ENCODE measurements at regions not wholly inside any gene's neighbourhood (a gene's known extent, or its start where the extent isn't known, plus 50 kb on each side); places are given as distances from the start of the nearest gene placed in this dataset.

- no peak overlapping the region for H3K27ac ChIP-seq (ENCODE audit: low read length, poor library complexity, severe bottlenecking)
- no peak overlapping the region for H2BK5ac ChIP-seq (ENCODE audit: low read depth, low read length, poor library complexity, severe bottlenecking)
- H3K79me1 ChIP-seq (replicated peaks; ENCODE audit: low read length, poor library complexity, severe bottlenecking) = no peaks in the 10 kb centered on the region
- H3K27me3 ChIP-seq (ENCODE audit: control insufficient read depth in 1 of 2, insufficient read depth in 1 of 2, low read length in 2 of 2) = peaks cover 0 to 12% of the 10 kb centered on the region in 2 experiments
- no peak overlapping the region for H3K23ac ChIP-seq (ENCODE audit: low read length in 2 of 2)
- H3K4ac ChIP-seq (ENCODE audit: low read depth in 1 of 2, low read length in 2 of 2) = no peak overlapping the region
- no peak overlapping the region for H3K18ac ChIP-seq (ENCODE audit: low read depth in 1 of 2, low read length in 2 of 2)
- no peak overlapping the region for H4K8ac ChIP-seq (ENCODE audit: low read length)
- DNase-seq = no peak
- H4K91ac ChIP-seq (ENCODE audit: low read length) = no peak overlapping the region
- H3K9me3 ChIP-seq (ENCODE audit: control insufficient read depth, low read length) = no peaks in the 10 kb centered on the region
- no peak overlapping the region for H3K9ac ChIP-seq (ENCODE audit: low read length)
- no peak overlapping the region for H2AFZ ChIP-seq (ENCODE audit: low read depth, low read length)
- no peak overlapping the region for H3K14ac ChIP-seq (ENCODE audit: low read length in 2 of 2)
- H3K36me3 ChIP-seq (ENCODE audit: control insufficient read depth in 1 of 2, insufficient read depth in 2 of 2, low read depth in 1 of 2, low read length in 2 of 2) = no peaks in the 10 kb centered on the region
- H3K4me2 ChIP-seq (ENCODE audit: low read length, poor library complexity, severe bottlenecking) = no peak overlapping the region
- 4% methylated on average over 5 of the region's 5 CpGs for WGBS
- H3K4me3 ChIP-seq (ENCODE audit: insufficient read depth in 1 of 2, low read depth in 1 of 2, low read length in 2 of 2) = no peak overlapping the region
- H3K4me1 ChIP-seq (ENCODE audit: control insufficient read depth, insufficient read depth, low read depth, low read length) = peaks cover 3% of the 10 kb centered on the region
- H2BK15ac ChIP-seq (ENCODE audit: low read depth, poor library complexity, severe bottlenecking) = no peak overlapping the region
- H2BK12ac ChIP-seq (ENCODE audit: low read length in 2 of 2) = no peak overlapping the region
- H2BK120ac ChIP-seq (ENCODE audit: low read depth, low read length) = no peak overlapping the region
- H2AK5ac ChIP-seq (ENCODE audit: low read length, severe bottlenecking) = no peak overlapping the region
These were observed 82.7 kb upstream of the ARHGAP28 start for GRCh38 chr18:6646801-6647200.

GRCh38 chr18:6648581-6648980 lies 80.9 kb upstream of the ARHGAP28 start:
- Histone ChIP-seq H3K18ac (ENCODE audit: low read depth in 1 of 2, low read length in 2 of 2) (no peak overlapping the region), H4K91ac (ENCODE audit: low read length) (no peak overlapping the region), H3K4me1 (ENCODE audit: control insufficient read depth, insufficient read depth, low read depth, low read length) (peaks cover 3% of the 10 kb centered on the region), H3K27me3 (ENCODE audit: control insufficient read depth in 1 of 2, insufficient read depth in 1 of 2, low read length in 2 of 2) (peaks cover 0 to 12% of the 10 kb centered on the region in 2 experiments), H2AK5ac (ENCODE audit: low read length, severe bottlenecking) (no peak overlapping the region), H2BK15ac (ENCODE audit: low read depth, poor library complexity, severe bottlenecking) (no peak overlapping the region), H3K27ac (ENCODE audit: low read length, poor library complexity, severe bottlenecking) (no peak overlapping the region), H3K36me3 (ENCODE audit: control insufficient read depth in 1 of 2, insufficient read depth in 2 of 2, low read depth in 1 of 2, low read length in 2 of 2) (no peaks in the 10 kb centered on the region), H3K9me3 (ENCODE audit: control insufficient read depth, low read length) (no peaks in the 10 kb centered on the region), H3K4me3 (ENCODE audit: insufficient read depth in 1 of 2, low read depth in 1 of 2, low read length in 2 of 2) (no peak overlapping the region), H3K4ac (ENCODE audit: low read depth in 1 of 2, low read length in 2 of 2) (no peak overlapping the region), H3K79me1 (replicated peaks; ENCODE audit: low read length, poor library complexity, severe bottlenecking) (no peaks in the 10 kb centered on the region), H4K8ac (ENCODE audit: low read length) (no peak overlapping the region), H3K23ac (ENCODE audit: low read length in 2 of 2) (no peak overlapping the region), H2BK120ac (ENCODE audit: low read depth, low read length) (no peak overlapping the region), H2BK12ac (ENCODE audit: low read length in 2 of 2) (no peak overlapping the region), H3K9ac (ENCODE audit: low read length) (no peak overlapping the region), H3K4me2 (ENCODE audit: low read length, poor library complexity, severe bottlenecking) (no peak overlapping the region), H2BK5ac (ENCODE audit: low read depth, low read length, poor library complexity, severe bottlenecking) (no peak overlapping the region), H3K14ac (ENCODE audit: low read length in 2 of 2) (no peak overlapping the region), H2AFZ (ENCODE audit: low read depth, low read length) (no peak overlapping the region)
- WGBS = no CpG with 5 or more reads among the region's 1 CpG
- peak; percentile 10 for DNase-seq

DNA sequence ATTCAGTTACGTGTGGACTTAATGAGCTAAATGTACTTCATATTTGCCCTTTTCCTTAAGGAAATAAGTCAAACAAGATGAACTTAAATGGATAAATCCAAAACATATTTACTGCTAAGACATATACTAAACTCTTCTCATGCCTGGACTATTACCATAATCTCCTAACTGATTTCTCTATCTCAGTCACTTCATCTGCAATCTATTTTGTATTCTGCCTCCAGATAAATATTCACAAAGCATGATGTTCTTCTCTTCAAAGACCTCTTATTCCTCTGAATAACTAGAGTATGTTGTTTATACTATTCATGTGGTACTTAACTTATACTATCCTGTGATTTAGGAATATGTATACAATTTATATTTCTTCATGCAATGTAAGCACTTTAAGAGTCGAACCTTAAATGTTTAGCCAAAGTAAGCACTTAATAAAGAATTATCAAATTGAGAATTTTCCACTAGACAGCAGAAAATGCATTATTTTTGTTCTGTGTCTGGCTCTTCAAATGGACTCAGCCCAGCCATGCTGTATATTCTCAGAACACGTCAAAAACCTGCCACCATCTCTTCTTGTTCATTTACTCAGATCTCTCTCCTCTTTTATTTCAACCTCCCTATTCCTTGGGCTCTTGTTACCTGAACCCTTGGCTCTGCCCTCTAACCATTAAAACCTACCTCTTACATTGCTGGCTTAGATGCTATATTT lies 79.9 kb upstream of the ARHGAP28 start:
- Histone ChIP-seq H3K23ac (ENCODE audit: low read length in 2 of 2) (no peak overlapping the region), H3K4me3 (ENCODE audit: insufficient read depth in 1 of 2, low read depth in 1 of 2, low read length in 2 of 2) (no peak overlapping the region), H3K27me3 (ENCODE audit: control insufficient read depth in 1 of 2, insufficient read depth in 1 of 2, low read length in 2 of 2) (peaks cover 0 to 17% of the 10 kb centered on the region in 2 experiments), H4K91ac (ENCODE audit: low read length) (no peak overlapping the region), H3K14ac (ENCODE audit: low read length in 2 of 2) (no peak overlapping the region), H2AFZ (ENCODE audit: low read depth, low read length) (no peak overlapping the region), H4K8ac (ENCODE audit: low read length) (no peak overlapping the region), H2BK5ac (ENCODE audit: low read depth, low read length, poor library complexity, severe bottlenecking) (no peak overlapping the region), H2BK12ac (ENCODE audit: low read length in 2 of 2) (no peak overlapping the region), H3K4me1 (ENCODE audit: control insufficient read depth, insufficient read depth, low read depth, low read length) (peaks cover 4% of the 10 kb centered on the region), H3K27ac (ENCODE audit: low read length, poor library complexity, severe bottlenecking) (no peak overlapping the region), H3K4me2 (ENCODE audit: low read length, poor library complexity, severe bottlenecking) (no peak overlapping the region), H2AK5ac (ENCODE audit: low read length, severe bottlenecking) (no peak overlapping the region), H2BK120ac (ENCODE audit: low read depth, low read length) (no peak overlapping the region), H2BK15ac (ENCODE audit: low read depth, poor library complexity, severe bottlenecking) (no peak overlapping the region), H3K9ac (ENCODE audit: low read length) (no peak overlapping the region), H3K79me1 (replicated peaks; ENCODE audit: low read length, poor library complexity, severe bottlenecking) (no peaks in the 10 kb centered on the region), H3K4ac (ENCODE audit: low read depth in 1 of 2, low read length in 2 of 2) (no peak overlapping the region), H3K36me3 (ENCODE audit: control insufficient read depth in 1 of 2, insufficient read depth in 2 of 2, low read depth in 1 of 2, low read length in 2 of 2) (no peaks in the 10 kb centered on the region), H3K18ac (ENCODE audit: low read depth in 1 of 2, low read length in 2 of 2) (no peak overlapping the region), H3K9me3 (ENCODE audit: control insufficient read depth, low read length) (no peaks in the 10 kb centered on the region)
- WGBS = 75% methylated on average over 3 of the region's 3 CpGs
- no peak for DNase-seq

DNA sequence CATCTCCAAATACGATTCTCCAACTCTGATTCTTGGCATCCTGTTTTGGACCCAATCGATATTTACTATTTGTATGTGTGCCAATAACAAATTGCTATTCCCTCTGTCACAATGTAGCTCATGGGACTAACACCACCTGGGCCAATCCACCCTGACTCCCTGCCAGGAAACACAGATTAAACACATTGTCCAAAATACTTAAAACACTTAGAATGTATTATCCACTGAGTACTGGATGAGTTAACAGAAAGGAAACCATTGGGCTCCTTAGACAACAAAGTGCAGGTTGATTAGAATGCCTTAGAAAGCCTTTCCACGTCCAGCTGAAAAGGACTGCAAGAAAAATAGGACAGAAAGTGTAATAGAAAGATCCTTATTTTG lies 79.4 kb upstream of the ARHGAP28 start:
- Histone ChIP-seq H4K8ac (ENCODE audit: low read length) (no peak overlapping the region), H3K36me3 (ENCODE audit: control insufficient read depth in 1 of 2, insufficient read depth in 2 of 2, low read depth in 1 of 2, low read length in 2 of 2) (no peaks in the 10 kb centered on the region), H3K23ac (ENCODE audit: low read length in 2 of 2) (no peak overlapping the region), H3K4ac (ENCODE audit: low read depth in 1 of 2, low read length in 2 of 2) (no peak overlapping the region), H2BK12ac (ENCODE audit: low read length in 2 of 2) (no peak overlapping the region), H3K9ac (ENCODE audit: low read length) (no peak overlapping the region), H2BK120ac (ENCODE audit: low read depth, low read length) (no peak overlapping the region), H2AFZ (ENCODE audit: low read depth, low read length) (no peak overlapping the region), H3K27ac (ENCODE audit: low read length, poor library complexity, severe bottlenecking) (no peak overlapping the region), H2BK5ac (ENCODE audit: low read depth, low read length, poor library complexity, severe bottlenecking) (no peak overlapping the region), H3K4me2 (ENCODE audit: low read length, poor library complexity, severe bottlenecking) (no peak overlapping the region), H3K9me3 (ENCODE audit: control insufficient read depth, low read length) (no peaks in the 10 kb centered on the region), H3K4me3 (ENCODE audit: insufficient read depth in 1 of 2, low read depth in 1 of 2, low read length in 2 of 2) (no peak overlapping the region), H2AK5ac (ENCODE audit: low read length, severe bottlenecking) (no peak overlapping the region), H3K4me1 (ENCODE audit: control insufficient read depth, insufficient read depth, low read depth, low read length) (peaks cover 4% of the 10 kb centered on the region), H2BK15ac (ENCODE audit: low read depth, poor library complexity, severe bottlenecking) (no peak overlapping the region), H3K14ac (ENCODE audit: low read length in 2 of 2) (no peak overlapping the region), H3K79me1 (replicated peaks; ENCODE audit: low read length, poor library complexity, severe bottlenecking) (no peaks in the 10 kb centered on the region), H3K27me3 (ENCODE audit: control insufficient read depth in 1 of 2, insufficient read depth in 1 of 2, low read length in 2 of 2) (peaks cover 0 to 17% of the 10 kb centered on the region in 2 experiments), H3K18ac (ENCODE audit: low read depth in 1 of 2, low read length in 2 of 2) (no peak overlapping the region), H4K91ac (ENCODE audit: low read length) (no peak overlapping the region)
- WGBS = 79% methylated on average over 2 of the region's 3 CpGs
- no peak for DNase-seq

Measured in mesenchymal stem cell (in vitro differentiated cells and primary cell).